ENCODE measurements at regions not wholly inside any gene's neighbourhood (a gene's known extent, or its start where the extent isn't known, plus 50 kb on each side); places are given as distances from the start of the nearest gene placed in this dataset.

GRCh38 chr15:47570451-47570850 lies 146.9 kb upstream of the SEMA6D start:
- no peak overlapping the region for H4K5ac ChIP-seq (ENCODE audit: insufficient read length, low read depth, low read length)
- no peak overlapping the region for H3K23ac ChIP-seq (ENCODE audit: insufficient read length)
- ChIA-PET POLR2A (ENCODE audit: partially characterized antibody) (interaction anchor here (0.6 kb wide), 1 partner anchor 16 kb away, joined by 4 read pairs; no protein-coding TSS in a partner anchor), CTCF (ENCODE audit: partially characterized antibody) (interaction anchor here (0.6 to 1.5 kb wide), 4 partner anchors 9 to 81 kb away, joined by 3 to 4 read pairs (median 3); no protein-coding TSS in a partner anchor)
- FAIRE-seq (no peak), DNase-seq (ENCODE audit: low read depth in 1 of 2, low spot score in 2 of 2) (no peak)
- H2AFZ ChIP-seq (ENCODE audit: low read length), result no peak overlapping the region; the same call in 1 of the 2 replicates
- no peak overlapping the region for H4K91ac ChIP-seq (replicated peaks; ENCODE audit: insufficient read length, low read length)
- H3K4me3 ChIP-seq (ENCODE audit: extremely low read depth in 1 of 4, insufficient read depth in 2 of 4, low read depth in 3 of 4, low read length in 4 of 4), result no peak overlapping the region
- no peaks in the 10 kb centered on the region for H3K9me3 ChIP-seq (ENCODE audit: insufficient read depth in 2 of 2, low read depth in 1 of 2, low read length in 1 of 2)
- no peak overlapping the region for H3K9ac ChIP-seq (replicated peaks in 1 of 4; ENCODE audit: extremely low read depth in 1 of 4, low read depth in 3 of 4, low read length in 3 of 4)
- no peak overlapping the region for H2BK120ac ChIP-seq (replicated peaks; ENCODE audit: low read depth, low read length)
- no peak overlapping the region for H3K56ac ChIP-seq (replicated peaks; ENCODE audit: insufficient read length, low read depth, low read length)
- H2AK5ac ChIP-seq (ENCODE audit: low read depth, low read length), result no peak overlapping the region
- H3K79me1 ChIP-seq (ENCODE audit: low read depth, low read length), result no peaks in the 10 kb centered on the region
- 69% methylated on average over 4 of the region's 4 CpGs; no CpG with 5 or more reads in 1 of the 2 experiments for WGBS, 2 experiments (ENCODE audit: extremely low coverage in 1 of 2, insufficient coverage in 1 of 2, insufficient read length in 1 of 2, insufficient replicate concordance in 2 of 2, low coverage in 1 of 2, low lambda C conversion rate in 2 of 2, missing lambda C conversion rate in 1 of 2)
- H3K23me2 ChIP-seq (ENCODE audit: low read depth, low read length), result no peaks in the 10 kb centered on the region
- H3K18ac ChIP-seq (ENCODE audit: extremely low read depth, low read length), result no peak overlapping the region
- H2BK5ac ChIP-seq (ENCODE audit: low read depth, low read length), result no peak overlapping the region
- H2BK12ac ChIP-seq (ENCODE audit: low read depth, low read length), result no peak overlapping the region
- H2BK15ac ChIP-seq (ENCODE audit: low read length), result no peak overlapping the region
- H2BK20ac ChIP-seq (ENCODE audit: low read length), result no peak overlapping the region
- no peak overlapping the region for H3K4ac ChIP-seq (replicated peaks; ENCODE audit: insufficient read length, low read depth, low read length)
- no peaks in the 10 kb centered on the region for H3K27me3 ChIP-seq (replicated peaks in 1 of 4; ENCODE audit: control insufficient read depth in 3 of 4, extremely low read depth in 1 of 4, insufficient read depth in 3 of 4, low read length in 3 of 4)
- no peaks in the 10 kb centered on the region for H3K36me3 ChIP-seq (ENCODE audit: control insufficient read depth in 2 of 4, insufficient read depth in 4 of 4, low read length in 3 of 4)
- no peak overlapping the region for H3K4me2 ChIP-seq (ENCODE audit: insufficient read depth in 1 of 2, low read depth in 2 of 2, low read length in 2 of 2)
- no peak overlapping the region for H3K27ac ChIP-seq (ENCODE audit: low read depth, low read length)
- H3K14ac ChIP-seq (ENCODE audit: insufficient read length), result no peak overlapping the region
- no peaks in the 10 kb centered on the region for H3K4me1 ChIP-seq (replicated peaks in 1 of 4; ENCODE audit: control insufficient read depth in 3 of 4, insufficient read depth in 4 of 4, low read length in 3 of 4)
- H3K79me2 ChIP-seq (ENCODE audit: control insufficient read depth in 1 of 2, insufficient read depth in 2 of 2, low read length in 2 of 2), result no peaks in the 10 kb centered on the region
- no peaks in the 10 kb centered on the region for H4K20me1 ChIP-seq (replicated peaks in 1 of 2; ENCODE audit: control insufficient read depth in 1 of 2, insufficient read depth in 2 of 2, low read length in 2 of 2)
- H4K8ac ChIP-seq (ENCODE audit: extremely low read depth, insufficient read depth, low read length), result 0 out of 2 replicates have a peak overlapping the region, but pooled peaks have one; percentile 22
- TF ChIP-seq POLR2A (IDR thresholded peaks at IDR 0.05; ENCODE audit: control extremely low read depth in 1 of 2, low read depth in 2 of 2, low read length in 2 of 2) (no peak), TAF7 (optimal IDR thresholded peaks at IDR 0.05; ENCODE audit: borderline replicate concordance, low read depth, low read length) (no peak), JUN (IDR thresholded peaks at IDR 0.05; ENCODE audit: low read depth, low read length) (no peak), RAD21 (IDR thresholded peaks at IDR 0.05 in 1 of 2, conservative IDR thresholded peaks at IDR 0.05 in 1 of 2; ENCODE audit: low read depth in 2 of 2, low read length in 2 of 2) (no peak), SUZ12 (IDR thresholded peaks at IDR 0.05; ENCODE audit: low read length) (no peak), POLR2AphosphoS5 (IDR thresholded peaks at IDR 0.05; ENCODE audit: low read depth, low read length) (no peak), HDAC2 (IDR thresholded peaks at IDR 0.05; ENCODE audit: borderline replicate concordance in 1 of 2, low read depth in 2 of 2, low read length in 2 of 2) (no peak)

Measured in H1 (cell line).